Activated gamma-delta T cell treated with Interleukin-2 at 50 U/mL for 16 hours (primary cell): ENCODE measurements at regions not wholly inside any gene's neighbourhood (a gene's known extent, or its start where the extent isn't known, plus 50 kb on each side); places are given as distances from the start of the nearest gene placed in this dataset.
"Not testable (repeated sequence)": the region's sequence is repeated elsewhere in the genome, so short reads cannot be mapped to it uniquely, and the experiment has no call there.

Source experiments
- DNase-seq: peaks from one replicate; pipeline ENCODE4 v3.0.0-alpha.2; 2020

GRCh38 chr18:38887671-38888020, 1322.0 kb upstream of the CELF4 start:
- DNase-seq = no peak

- no peak for DNase-seq
Observed at GRCh38 chr18:38886861-38887670, 1321.5 kb upstream of the CELF4 start.

DNA sequence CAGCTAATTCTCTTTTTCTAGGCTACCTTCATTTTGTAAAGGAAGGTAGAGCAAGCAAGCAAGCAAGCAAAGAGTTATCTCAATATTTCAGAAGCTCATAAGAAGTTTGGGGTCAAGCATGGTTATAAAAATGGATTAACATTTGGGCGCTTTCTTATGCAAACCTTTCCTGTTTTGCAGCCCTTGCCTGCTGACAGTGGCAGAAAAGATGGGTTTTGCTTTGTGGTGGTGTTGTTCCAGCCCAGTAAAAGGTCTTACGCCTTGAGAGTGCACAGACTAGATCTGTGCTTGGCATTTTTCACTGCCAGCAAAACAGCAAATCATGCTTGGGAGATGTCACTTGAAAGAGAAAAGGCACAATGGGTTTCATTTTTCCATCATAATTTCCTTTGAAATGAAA, 1320.6 kb upstream of the CELF4 start:
- no peak for DNase-seq

DNA sequence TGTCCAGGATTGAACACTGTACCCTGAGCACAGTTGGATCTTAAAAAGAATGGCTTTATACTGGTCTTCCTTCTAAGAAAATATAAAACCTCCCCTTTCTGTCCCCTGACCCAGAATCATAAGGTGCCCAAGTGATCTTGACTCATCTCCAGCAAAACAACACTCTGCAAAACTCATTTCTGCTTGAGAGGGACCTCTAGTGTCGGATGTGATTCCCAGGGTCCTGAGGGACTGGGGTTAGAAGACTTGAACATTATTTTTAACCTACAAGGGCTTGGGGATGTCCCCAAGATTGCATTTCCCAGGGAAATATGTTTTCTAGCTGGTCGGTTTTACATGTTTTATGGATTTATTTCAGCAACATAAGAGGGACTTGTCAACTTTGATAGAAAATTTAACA, 1318.5 kb upstream of the CELF4 start:
- DNase-seq = no peak

GRCh38 chr18:38883111-38883510, 1317.5 kb upstream of the CELF4 start:
- no peak for DNase-seq

DNA sequence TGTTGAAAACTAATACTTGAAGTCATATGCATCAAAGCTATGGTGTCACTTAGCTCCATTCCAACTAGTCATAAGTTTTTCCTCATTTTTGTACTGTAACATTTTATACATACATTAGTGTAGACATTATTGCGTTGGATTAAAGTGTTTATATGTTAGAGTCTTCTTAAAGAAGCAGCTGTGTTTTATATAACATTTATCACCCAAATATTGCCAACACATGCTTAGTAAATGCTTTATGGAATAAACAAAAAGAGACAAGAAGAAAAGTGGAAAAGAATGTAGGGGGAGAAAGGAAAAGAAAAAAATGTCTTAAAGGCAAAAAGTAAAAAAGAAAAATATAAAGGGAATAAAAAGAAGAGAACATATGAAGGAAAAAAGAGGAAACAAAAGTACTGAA, 1314.3 kb upstream of the CELF4 start:
- no peak for DNase-seq

GRCh38 chr18:38872342-38872741, 1306.7 kb upstream of the CELF4 start:
- DNase-seq = no peak

DNA sequence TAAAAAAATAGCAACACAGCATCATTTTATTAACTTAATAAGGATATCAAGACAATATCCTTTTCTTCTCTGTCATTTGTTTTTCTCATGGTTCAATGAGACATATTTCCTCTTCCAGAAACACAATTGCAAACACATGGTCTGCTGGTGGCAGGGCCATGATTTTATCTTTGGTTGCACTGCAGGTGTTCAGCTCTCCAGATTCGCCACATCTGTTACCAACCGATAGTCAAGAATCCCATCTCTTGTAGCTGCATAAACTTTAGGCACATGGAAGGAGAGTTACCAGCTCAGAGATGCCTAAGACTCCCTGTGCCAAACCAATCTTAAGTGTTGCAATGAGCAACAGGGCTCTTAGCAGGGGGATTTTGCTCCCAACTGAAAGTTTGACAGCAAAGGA, 1303.2 kb upstream of the CELF4 start:
- no peak for DNase-seq

- no peak for DNase-seq
Observed at GRCh38 chr18:38867680-38868079, 1302.1 kb upstream of the CELF4 start.

DNA sequence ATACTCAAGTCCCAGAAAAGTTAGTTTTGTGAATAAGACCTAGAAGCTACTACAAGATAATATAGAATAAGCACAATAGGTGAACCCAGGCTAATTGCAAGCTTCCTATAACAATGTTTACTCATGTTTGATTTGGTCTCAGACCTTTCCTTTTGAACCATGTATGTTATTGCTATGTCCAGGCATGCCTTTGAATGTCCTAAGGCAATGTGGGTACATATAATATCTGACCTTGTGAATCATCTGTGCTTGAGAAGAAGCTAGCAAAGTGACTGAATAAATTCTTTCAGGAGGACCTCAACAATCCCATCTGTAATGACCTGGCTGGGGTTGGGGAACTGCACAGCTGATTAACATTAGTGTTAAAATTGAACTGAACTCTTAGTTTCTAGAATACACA, 1285.9 kb upstream of the CELF4 start:
- no peak for DNase-seq

GRCh38 chr18:38847326-38847725, 1281.7 kb upstream of the CELF4 start:
- no peak for DNase-seq

DNA sequence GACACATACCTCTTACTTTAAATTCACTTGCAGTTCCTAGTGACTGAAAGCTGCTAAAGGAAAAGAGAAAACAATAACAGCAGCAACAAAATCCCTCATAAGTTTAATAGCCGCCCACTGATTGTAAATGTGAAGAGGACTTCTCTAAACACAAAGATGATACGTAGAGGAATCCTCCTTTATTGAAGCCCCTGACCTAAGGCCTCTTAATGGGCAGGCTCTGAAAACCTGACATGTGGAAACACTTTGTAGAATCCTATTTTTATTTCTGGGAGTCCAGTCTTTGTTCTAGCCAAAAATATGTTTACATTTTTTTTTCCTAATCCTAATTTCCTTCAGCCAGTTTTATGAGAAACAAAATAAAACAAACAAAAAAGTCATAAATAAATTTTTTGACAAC, 1277.7 kb upstream of the CELF4 start:
- no peak for DNase-seq

DNA sequence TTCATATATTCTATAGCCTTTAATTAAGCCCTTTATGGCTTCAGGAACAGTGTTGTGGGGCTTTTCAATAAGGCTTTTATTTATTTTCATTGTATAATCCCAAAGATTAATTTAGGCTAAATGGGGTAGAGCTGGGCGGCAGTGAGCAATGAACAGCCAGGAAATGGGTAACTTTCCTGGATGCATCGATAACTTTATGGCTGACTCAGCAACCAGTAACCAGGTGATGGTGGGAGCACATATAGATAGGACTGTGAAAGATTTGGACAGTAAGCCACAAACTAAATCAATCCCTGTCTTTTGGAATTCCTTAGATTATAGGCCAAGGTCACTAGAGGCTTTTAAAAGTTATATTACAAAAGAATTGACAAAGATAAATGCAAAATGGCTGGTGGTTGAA, 1260.6 kb upstream of the CELF4 start:
- no peak for DNase-seq

DNA sequence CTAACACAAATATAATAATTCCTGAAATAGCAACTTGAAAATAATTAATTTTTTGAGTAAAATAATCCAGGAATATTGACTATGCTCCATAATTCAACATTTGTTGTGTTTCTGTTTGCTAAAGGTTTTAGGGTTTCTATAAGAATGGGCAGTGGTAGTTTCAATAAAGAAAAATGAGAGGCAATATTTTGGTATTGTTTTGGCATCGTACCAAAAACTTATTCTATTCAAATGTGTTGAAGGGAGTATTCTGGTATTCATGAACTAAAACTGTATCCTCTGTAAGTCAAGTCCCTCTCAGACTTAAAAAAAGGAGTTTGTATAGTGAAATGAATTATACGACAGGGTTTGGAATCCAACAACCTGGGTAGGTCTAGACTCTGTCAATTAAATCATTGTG, 1245.6 kb upstream of the CELF4 start:
- DNase-seq = no peak

DNA sequence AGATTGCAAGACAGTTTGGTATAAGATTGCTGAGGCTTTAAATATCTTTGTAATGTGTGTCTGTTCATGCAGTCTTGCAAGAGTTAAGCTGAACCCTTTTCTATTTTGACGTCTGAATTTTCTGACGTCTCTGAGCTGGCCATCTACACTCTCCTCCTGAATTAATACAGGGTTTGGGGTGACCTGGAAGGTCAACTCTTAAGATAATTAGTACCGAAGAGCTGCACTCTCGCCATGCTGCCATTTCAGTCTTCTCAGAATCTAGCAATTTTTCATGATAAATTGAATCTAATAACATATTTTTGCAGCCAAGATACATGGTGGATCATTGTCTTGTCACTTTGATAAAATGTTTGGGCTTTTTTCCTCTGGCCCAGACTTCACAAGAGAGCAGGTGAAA, 1245.2 kb upstream of the CELF4 start:
- DNase-seq = no peak

DNA sequence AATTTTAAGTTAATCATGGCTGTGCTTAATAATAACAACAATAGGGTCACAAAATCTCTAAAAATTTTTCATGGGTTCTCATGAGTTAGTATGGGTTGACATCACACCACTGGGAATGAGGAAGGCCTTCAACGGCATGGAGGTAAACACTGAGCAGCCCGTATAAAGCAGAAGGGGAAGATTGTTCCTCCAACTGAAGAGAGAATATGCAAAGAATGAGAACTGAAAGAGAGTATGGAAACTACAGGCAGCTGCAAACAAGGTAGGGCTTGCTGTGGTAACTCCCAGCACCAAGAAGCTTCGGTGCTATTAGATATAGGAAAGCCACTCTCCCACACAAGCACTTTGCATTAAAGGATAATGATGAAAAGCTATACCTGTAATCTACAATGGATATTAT, 1242.3 kb upstream of the CELF4 start:
- DNase-seq = no peak

DNA sequence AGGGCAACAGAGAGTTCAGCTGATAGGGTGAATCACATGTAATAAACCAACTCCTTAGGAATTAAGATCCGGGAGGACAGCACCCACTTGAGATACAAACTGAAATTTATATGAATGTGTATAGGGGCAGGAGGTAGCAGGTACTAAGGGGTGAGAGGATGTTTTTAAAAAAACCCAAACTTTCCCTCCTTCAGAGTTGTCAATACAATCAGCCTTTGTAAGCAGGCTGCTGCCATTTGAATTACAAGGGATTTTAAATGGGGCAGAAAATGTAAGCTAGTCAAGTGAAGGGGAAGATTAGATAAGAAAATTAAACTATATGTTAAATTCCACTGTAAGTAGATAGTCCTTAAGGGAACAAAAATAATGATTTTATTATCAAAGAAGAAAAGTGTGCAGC, 1239.7 kb upstream of the CELF4 start:
- DNase-seq = no peak

DNA sequence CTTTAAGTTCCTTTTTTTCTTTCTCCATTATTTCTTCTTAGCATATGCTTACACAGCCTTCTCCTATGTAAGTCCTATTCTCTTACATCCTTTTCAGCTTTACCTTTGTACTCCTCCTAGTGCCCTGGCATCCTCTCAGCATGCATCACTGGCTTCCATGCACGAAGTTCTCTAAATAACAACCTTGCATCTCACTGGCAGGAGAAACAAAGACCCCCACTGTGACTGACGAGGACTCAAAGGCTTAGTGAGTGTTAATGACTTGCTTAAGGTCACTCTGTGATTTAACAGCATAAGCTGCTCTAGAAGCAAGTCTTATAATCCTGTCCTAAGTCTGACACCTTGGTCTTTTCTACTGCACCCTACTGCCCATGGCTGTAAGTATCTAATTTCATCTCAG, 1236.0 kb upstream of the CELF4 start:
- no peak for DNase-seq

GRCh38 chr18:38796762-38797161, 1231.2 kb upstream of the CELF4 start:
- DNase-seq = no peak

DNA sequence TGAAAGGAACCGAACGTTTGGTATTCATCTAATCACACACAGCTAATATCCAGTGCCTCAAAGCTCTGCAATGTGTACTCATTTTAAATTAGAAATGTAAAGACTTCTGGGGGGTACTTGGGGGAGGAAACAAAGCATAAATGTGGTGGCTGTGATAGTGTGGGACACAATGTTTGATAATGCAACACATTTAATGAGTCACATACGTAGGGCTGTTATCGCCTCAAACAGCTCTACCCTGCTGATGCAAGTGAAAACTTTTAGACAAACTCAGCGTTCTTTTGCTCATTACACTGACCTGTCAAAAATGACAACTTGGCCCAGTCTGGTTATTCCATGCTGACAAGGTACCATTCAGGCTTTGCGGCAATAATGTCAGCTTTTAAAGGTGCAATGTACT, 1227.1 kb upstream of the CELF4 start:
- no peak for DNase-seq

DNA sequence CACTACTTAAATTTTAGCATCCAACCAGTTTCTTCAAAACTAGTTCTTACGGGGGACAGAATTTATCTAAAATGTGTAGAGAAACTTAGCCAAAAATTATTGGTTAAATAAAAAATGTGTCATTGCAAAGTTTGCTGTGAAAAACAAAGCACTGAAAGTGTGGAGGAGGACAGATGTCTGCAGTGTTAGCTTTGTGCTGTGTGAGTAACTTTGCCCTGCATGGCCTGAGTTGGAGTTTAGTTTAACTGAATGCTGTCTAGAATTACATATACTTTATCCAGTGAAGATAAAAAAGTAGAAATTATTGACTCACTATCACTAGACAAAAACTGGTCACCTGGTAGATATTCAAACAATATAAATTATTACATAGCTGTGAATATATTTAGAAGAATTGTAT, 1225.2 kb upstream of the CELF4 start:
- DNase-seq = no peak

DNA sequence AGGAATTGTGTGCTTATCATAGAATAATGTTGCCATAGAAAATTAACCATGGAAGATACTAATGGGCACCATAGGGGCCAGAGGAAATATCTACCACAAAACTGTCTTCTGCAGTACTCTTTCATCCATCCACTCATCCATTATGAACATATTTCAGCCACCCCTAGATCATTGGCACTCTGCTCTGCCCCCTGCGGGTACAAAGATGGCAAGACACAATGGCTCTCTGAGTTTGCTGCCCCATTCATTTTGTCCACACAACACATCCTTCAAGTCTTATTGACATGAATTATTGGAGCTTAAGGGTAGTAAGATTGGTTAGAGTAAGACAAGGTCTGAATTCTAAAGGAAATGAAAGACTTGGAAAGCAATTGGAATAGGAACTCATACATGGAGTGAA, 1224.7 kb upstream of the CELF4 start:
- no peak for DNase-seq

DNA sequence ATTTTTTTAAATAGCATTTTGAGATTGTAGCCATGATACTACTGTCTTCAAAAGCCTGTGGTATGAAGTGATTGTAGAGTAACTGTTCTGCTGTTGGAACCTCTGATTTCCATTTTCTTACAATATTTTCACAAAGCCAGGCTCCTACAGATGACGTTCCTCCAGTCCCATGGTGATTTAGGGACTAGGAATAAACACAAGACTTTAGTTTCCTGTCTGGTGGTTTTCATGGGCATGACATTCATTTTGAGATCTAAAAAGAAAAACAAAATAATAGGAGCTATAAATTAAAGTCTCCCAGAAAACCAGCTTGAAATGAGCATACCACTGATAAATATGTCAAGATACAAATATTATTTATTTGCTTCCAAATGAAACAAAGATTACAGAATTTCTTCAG, 1223.5 kb upstream of the CELF4 start:
- no peak for DNase-seq

DNA sequence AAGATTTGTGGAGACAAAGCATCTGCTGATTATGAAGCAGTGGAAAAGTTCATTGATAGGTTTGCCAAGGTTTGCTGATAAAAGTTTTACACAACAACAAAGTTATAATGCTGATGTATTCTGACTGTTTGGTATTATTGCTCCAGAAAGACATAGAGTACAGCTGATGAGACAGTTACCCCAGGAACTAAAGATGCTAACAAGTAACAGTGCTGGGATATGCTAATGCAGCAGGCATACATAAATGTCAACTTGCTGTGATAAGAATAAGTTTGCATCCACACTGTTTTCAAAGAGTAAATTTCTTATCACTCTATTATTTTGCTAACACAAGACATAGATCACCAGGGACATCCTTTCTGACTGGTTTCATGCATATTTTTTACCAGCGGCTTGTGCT, 1221.3 kb upstream of the CELF4 start:
- DNase-seq = no peak

- not testable (repeated sequence) for DNase-seq
Observed at GRCh38 chr18:38771620-38772019, 1206.0 kb upstream of the CELF4 start.

DNA sequence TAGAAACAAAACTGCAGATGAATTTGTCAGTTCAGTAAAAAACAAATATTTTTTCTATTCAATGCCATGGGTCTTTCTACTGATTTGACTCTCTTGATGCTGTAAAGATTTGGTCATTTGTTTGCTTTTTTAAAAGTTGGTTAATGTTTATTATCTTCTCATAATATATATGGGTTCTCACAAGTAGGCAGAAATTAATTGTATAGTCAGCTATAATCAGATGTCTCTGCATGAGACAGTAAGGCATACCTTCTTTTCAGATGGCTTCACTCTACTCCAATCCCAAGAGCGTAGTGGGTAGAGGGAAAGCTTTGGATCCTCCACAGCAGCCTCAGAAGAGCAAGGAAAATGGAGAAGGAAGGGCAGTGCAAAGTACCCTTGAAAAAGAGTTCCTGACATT, 1202.9 kb upstream of the CELF4 start:
- no peak for DNase-seq
